ENCODE measurements at regions not wholly inside any gene's neighbourhood (a gene's known extent, or its start where the extent isn't known, plus 50 kb on each side); places are given as distances from the start of the nearest gene placed in this dataset.

- H3K9me3 ChIP-seq (ENCODE audit: control insufficient read depth, low read length) = no peaks in the 10 kb centered on the region
- 84 to 93% methylated on average over 2 to 3 of the region's 3 CpGs for WGBS, 2 experiments
- no peak overlapping the region for H3K27ac ChIP-seq (ENCODE audit: insufficient read depth, low read depth, low read length, poor library complexity, severe bottlenecking)
These were observed 384.5 kb upstream of the HSF2 start for GRCh38 chr6:122014961-122015360.

GRCh38 chr6:122020588-122021264, 378.7 kb upstream of the HSF2 start:
- H3K9me3 ChIP-seq (ENCODE audit: control insufficient read depth, low read length) = no peaks in the 10 kb centered on the region
- H3K4me1 ChIP-seq (ENCODE audit: control insufficient read depth, insufficient read depth, low read length) = no peaks in the 10 kb centered on the region
- no peak overlapping the region for H3K27ac ChIP-seq (ENCODE audit: insufficient read depth, low read depth, low read length, poor library complexity, severe bottlenecking)
- 81 to 91% methylated on average over 3 of the region's 3 CpGs for WGBS, 2 experiments
- no peaks in the 10 kb centered on the region for H3K27me3 ChIP-seq (ENCODE audit: control insufficient read depth, insufficient read depth, low read length, poor library complexity, severe bottlenecking)
- H3K36me3 ChIP-seq (ENCODE audit: control insufficient read depth, insufficient read depth, low read length) = no peaks in the 10 kb centered on the region
- no peak overlapping the region for H3K4me3 ChIP-seq (ENCODE audit: insufficient read depth, low read depth, low read length)

More at GRCh38 chr6:122014961-122015360, 384.5 kb upstream of the HSF2 start:
- no peaks in the 10 kb centered on the region for H3K36me3 ChIP-seq (ENCODE audit: control insufficient read depth, insufficient read depth, low read length)
- no peaks in the 10 kb centered on the region for H3K27me3 ChIP-seq (ENCODE audit: control insufficient read depth, insufficient read depth, low read length, poor library complexity, severe bottlenecking)
- H3K4me1 ChIP-seq (ENCODE audit: control insufficient read depth, insufficient read depth, low read length) = no peaks in the 10 kb centered on the region
- H3K4me3 ChIP-seq (ENCODE audit: insufficient read depth, low read depth, low read length) = no peak overlapping the region

- Histone ChIP-seq H3K27me3 (ENCODE audit: control insufficient read depth, insufficient read depth, low read length, poor library complexity, severe bottlenecking) (no peaks in the 10 kb centered on the region), H3K4me3 (ENCODE audit: insufficient read depth, low read depth, low read length) (no peak overlapping the region), H3K27ac (ENCODE audit: insufficient read depth, low read depth, low read length, poor library complexity, severe bottlenecking) (no peak overlapping the region), H3K36me3 (ENCODE audit: control insufficient read depth, insufficient read depth, low read length) (no peaks in the 10 kb centered on the region), H3K4me1 (ENCODE audit: control insufficient read depth, insufficient read depth, low read length) (no peaks in the 10 kb centered on the region), H3K9me3 (ENCODE audit: control insufficient read depth, low read length) (no peaks in the 10 kb centered on the region)
- 100% methylated on average over 1 of the region's 1 CpG; no CpG with 5 or more reads in 1 of the 2 experiments for WGBS, 2 experiments
These were observed 374.3 kb upstream of the HSF2 start for GRCh38 chr6:122025104-122025503.

GRCh38 chr6:122026582-122027369, 372.7 kb upstream of the HSF2 start:
- Histone ChIP-seq H3K4me1 (ENCODE audit: control insufficient read depth, insufficient read depth, low read length) (no peaks in the 10 kb centered on the region), H3K27ac (ENCODE audit: insufficient read depth, low read depth, low read length, poor library complexity, severe bottlenecking) (no peak overlapping the region), H3K9me3 (ENCODE audit: control insufficient read depth, low read length) (no peaks in the 10 kb centered on the region), H3K4me3 (ENCODE audit: insufficient read depth, low read depth, low read length) (no peak overlapping the region), H3K36me3 (ENCODE audit: control insufficient read depth, insufficient read depth, low read length) (no peaks in the 10 kb centered on the region), H3K27me3 (ENCODE audit: control insufficient read depth, insufficient read depth, low read length, poor library complexity, severe bottlenecking) (no peaks in the 10 kb centered on the region)
- 99 to 100% methylated on average over 1 to 3 of the region's 3 CpGs for WGBS, 2 experiments

- no peaks in the 10 kb centered on the region for H3K4me1 ChIP-seq (ENCODE audit: control insufficient read depth, insufficient read depth, low read length)
- WGBS, 2 experiments = 93% methylated on average over 5 of the region's 5 CpGs
- H3K27me3 ChIP-seq (ENCODE audit: control insufficient read depth, insufficient read depth, low read length, poor library complexity, severe bottlenecking) = no peaks in the 10 kb centered on the region
- no peaks in the 10 kb centered on the region for H3K9me3 ChIP-seq (ENCODE audit: control insufficient read depth, low read length)
- no peak overlapping the region for H3K4me3 ChIP-seq (ENCODE audit: insufficient read depth, low read depth, low read length)
- no peaks in the 10 kb centered on the region for H3K36me3 ChIP-seq (ENCODE audit: control insufficient read depth, insufficient read depth, low read length)
- no peak overlapping the region for H3K27ac ChIP-seq (ENCODE audit: insufficient read depth, low read depth, low read length, poor library complexity, severe bottlenecking)
These were observed 370.4 kb upstream of the HSF2 start for GRCh38 chr6:122028933-122029522.

GRCh38 chr6:122033564-122034181, 365.8 kb upstream of the HSF2 start:
- Histone ChIP-seq H3K9me3 (ENCODE audit: control insufficient read depth, low read length) (no peaks in the 10 kb centered on the region), H3K4me1 (ENCODE audit: control insufficient read depth, insufficient read depth, low read length) (no peaks in the 10 kb centered on the region), H3K36me3 (ENCODE audit: control insufficient read depth, insufficient read depth, low read length) (no peaks in the 10 kb centered on the region), H3K4me3 (ENCODE audit: insufficient read depth, low read depth, low read length) (no peak overlapping the region), H3K27ac (ENCODE audit: insufficient read depth, low read depth, low read length, poor library complexity, severe bottlenecking) (no peak overlapping the region), H3K27me3 (ENCODE audit: control insufficient read depth, insufficient read depth, low read length, poor library complexity, severe bottlenecking) (no peaks in the 10 kb centered on the region)
- no CpG with 5 or more reads among the region's 1 CpG for WGBS, 2 experiments

- H3K36me3 ChIP-seq (ENCODE audit: control insufficient read depth, insufficient read depth, low read length) = no peaks in the 10 kb centered on the region
- no peak overlapping the region for H3K27ac ChIP-seq (ENCODE audit: insufficient read depth, low read depth, low read length, poor library complexity, severe bottlenecking)
- no peaks in the 10 kb centered on the region for H3K4me1 ChIP-seq (ENCODE audit: control insufficient read depth, insufficient read depth, low read length)
- no peak overlapping the region for H3K4me3 ChIP-seq (ENCODE audit: insufficient read depth, low read depth, low read length)
- no peaks in the 10 kb centered on the region for H3K27me3 ChIP-seq (ENCODE audit: control insufficient read depth, insufficient read depth, low read length, poor library complexity, severe bottlenecking)
- no peaks in the 10 kb centered on the region for H3K9me3 ChIP-seq (ENCODE audit: control insufficient read depth, low read length)
- WGBS, 2 experiments = 94 to 100% methylated on average over 2 of the region's 2 CpGs
These were observed 364.3 kb upstream of the HSF2 start for GRCh38 chr6:122035173-122035572.

GRCh38 chr6:122040261-122040660, 359.2 kb upstream of the HSF2 start:
- Histone ChIP-seq H3K36me3 (ENCODE audit: control insufficient read depth, insufficient read depth, low read length) (no peaks in the 10 kb centered on the region), H3K9me3 (ENCODE audit: control insufficient read depth, low read length) (no peaks in the 10 kb centered on the region), H3K4me1 (ENCODE audit: control insufficient read depth, insufficient read depth, low read length) (no peaks in the 10 kb centered on the region), H3K27ac (ENCODE audit: insufficient read depth, low read depth, low read length, poor library complexity, severe bottlenecking) (no peak overlapping the region), H3K27me3 (ENCODE audit: control insufficient read depth, insufficient read depth, low read length, poor library complexity, severe bottlenecking) (no peaks in the 10 kb centered on the region), H3K4me3 (ENCODE audit: insufficient read depth, low read depth, low read length) (no peak overlapping the region)
- WGBS, 2 experiments = 100% methylated on average over 1 to 2 of the region's 2 CpGs

- Histone ChIP-seq H3K4me3 (ENCODE audit: insufficient read depth, low read depth, low read length) (no peak overlapping the region), H3K27me3 (ENCODE audit: control insufficient read depth, insufficient read depth, low read length, poor library complexity, severe bottlenecking) (no peaks in the 10 kb centered on the region), H3K9me3 (ENCODE audit: control insufficient read depth, low read length) (no peaks in the 10 kb centered on the region), H3K4me1 (ENCODE audit: control insufficient read depth, insufficient read depth, low read length) (no peaks in the 10 kb centered on the region), H3K27ac (ENCODE audit: insufficient read depth, low read depth, low read length, poor library complexity, severe bottlenecking) (no peak overlapping the region), H3K36me3 (ENCODE audit: control insufficient read depth, insufficient read depth, low read length) (no peaks in the 10 kb centered on the region)
- WGBS, 2 experiments = 89 to 90% methylated on average over 3 of the region's 3 CpGs
These were observed 357.1 kb upstream of the HSF2 start for GRCh38 chr6:122042380-122042779.
